ENCODE measurements at regions not wholly inside any gene's neighbourhood (a gene's known extent, or its start where the extent isn't known, plus 50 kb on each side); places are given as distances from the start of the nearest gene placed in this dataset.
A peak's percentile ranks its signal among the peaks of the same experiment; 100 is the strongest.
"Not testable (repeated sequence)": the region's sequence is repeated elsewhere in the genome, so short reads cannot be mapped to it uniquely, and the experiment has no call there.

DNA sequence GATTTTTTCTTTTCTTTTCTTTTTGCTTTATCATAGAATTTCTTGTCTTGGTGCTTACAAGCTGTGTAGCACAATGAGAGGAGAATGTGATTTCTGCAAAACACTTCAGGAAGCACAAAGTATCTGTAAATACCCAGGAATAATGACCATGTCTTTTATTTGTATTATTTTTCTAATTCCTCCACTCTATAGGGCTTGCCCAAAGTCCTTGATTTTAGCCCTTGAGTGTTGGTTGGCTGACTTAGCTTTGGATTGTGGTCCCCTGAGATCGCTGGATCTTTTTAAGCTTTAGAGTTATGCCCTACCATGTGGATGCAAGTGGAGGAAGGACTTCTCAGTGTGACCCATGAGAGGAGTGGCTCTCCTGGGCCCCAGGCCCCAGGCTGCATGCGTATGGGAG is 52.2 kb downstream of the HOXC4 start:
- H3K4me1 ChIP-seq (ENCODE audit: control insufficient read depth, insufficient read depth, low read length); H3K36me3 ChIP-seq (ENCODE audit: control insufficient read depth, insufficient read depth, low read length); H3K9me3 ChIP-seq (ENCODE audit: control insufficient read depth, insufficient read depth, low read depth, low read length); H3K9ac ChIP-seq (ENCODE audit: low read length); H3K27ac ChIP-seq (ENCODE audit: low read depth, low read length); H3K4me3 ChIP-seq (ENCODE audit: low read depth, low read length): not testable (repeated sequence)
- peaks cover 96% of the 10 kb centered on the region for H3K27me3 ChIP-seq (ENCODE audit: control insufficient read depth, insufficient read depth, low read length)

DNA sequence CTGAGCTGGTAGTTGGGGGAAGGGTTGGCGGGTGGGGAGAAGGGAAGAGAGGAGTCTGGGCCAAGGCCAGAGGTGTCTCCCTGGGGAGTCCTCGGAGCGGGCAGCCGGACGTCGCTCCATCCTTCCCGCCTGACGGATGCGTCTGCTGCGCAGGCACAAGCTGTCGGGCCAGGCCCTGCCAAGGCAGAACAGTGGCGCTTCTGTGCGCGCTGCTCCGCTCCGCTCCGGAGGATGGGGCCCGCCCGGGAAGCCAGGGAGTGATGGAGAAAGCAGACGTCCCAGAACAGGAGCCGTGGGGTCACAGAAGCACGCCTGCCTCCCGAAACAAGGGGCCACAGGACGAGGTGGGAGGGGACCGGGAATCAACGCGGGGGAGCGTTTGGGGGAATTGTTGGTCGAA is 52.6 kb downstream of the HOXC4 start:
- not testable (repeated sequence) for H3K9ac ChIP-seq (ENCODE audit: low read length); H3K27ac ChIP-seq (ENCODE audit: low read depth, low read length); H3K4me1 ChIP-seq (ENCODE audit: control insufficient read depth, insufficient read depth, low read length); H3K9me3 ChIP-seq (ENCODE audit: control insufficient read depth, insufficient read depth, low read depth, low read length); H3K4me3 ChIP-seq (ENCODE audit: low read depth, low read length); H3K36me3 ChIP-seq (ENCODE audit: control insufficient read depth, insufficient read depth, low read length)
- H3K27me3 ChIP-seq (ENCODE audit: control insufficient read depth, insufficient read depth, low read length), result peaks cover 96% of the 10 kb centered on the region

DNA sequence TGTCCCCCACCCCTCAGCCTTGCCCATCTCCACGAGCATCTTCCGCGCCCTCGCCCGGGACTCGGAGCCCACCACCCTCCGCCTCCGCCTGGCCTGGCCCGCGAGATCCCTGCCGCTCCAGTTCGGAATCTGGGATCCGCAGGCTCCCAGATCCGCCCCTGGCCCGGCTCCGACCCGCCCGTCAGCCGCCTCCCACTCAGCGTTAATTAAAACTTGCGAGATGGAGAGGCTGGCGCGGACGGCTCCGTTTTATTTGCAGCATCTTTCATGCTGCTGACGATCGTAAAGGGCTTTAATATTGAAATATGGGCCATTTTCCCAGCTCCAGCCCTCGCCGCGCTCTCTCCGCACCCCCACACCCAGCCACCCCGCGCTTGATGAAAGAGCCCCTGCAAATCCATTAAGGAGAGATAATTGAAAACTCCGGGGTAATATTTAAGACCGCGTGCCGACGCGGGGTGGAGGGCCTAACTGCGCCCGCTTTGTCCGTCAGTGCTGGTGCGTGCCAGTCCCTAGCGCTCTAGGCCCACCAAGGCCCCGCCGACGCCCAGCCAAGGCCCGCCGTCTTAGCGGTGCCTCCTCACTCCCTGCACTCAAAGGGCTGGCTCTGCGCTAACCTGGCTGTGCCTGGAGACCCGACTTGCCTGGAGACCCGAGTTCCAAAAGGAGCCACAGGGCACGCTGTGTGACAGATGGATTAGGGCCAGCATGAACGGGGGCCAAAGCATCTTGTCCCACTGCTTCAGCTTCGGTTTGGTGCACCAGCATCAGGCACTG is 53.4 kb downstream of the HOXC4 start:
- not testable (repeated sequence) for H3K4me1 ChIP-seq (ENCODE audit: control insufficient read depth, insufficient read depth, low read length); H3K27ac ChIP-seq (ENCODE audit: low read depth, low read length); H3K9me3 ChIP-seq (ENCODE audit: control insufficient read depth, insufficient read depth, low read depth, low read length); H3K9ac ChIP-seq (ENCODE audit: low read length); H3K4me3 ChIP-seq (ENCODE audit: low read depth, low read length); H3K36me3 ChIP-seq (ENCODE audit: control insufficient read depth, insufficient read depth, low read length)
- H3K27me3 ChIP-seq (ENCODE audit: control insufficient read depth, insufficient read depth, low read length), result peaks cover 96% of the 10 kb centered on the region

- H3K4me1 ChIP-seq (ENCODE audit: control insufficient read depth, insufficient read depth, low read length); H3K9ac ChIP-seq (ENCODE audit: low read length): not testable (repeated sequence)
- H3K27me3 ChIP-seq (ENCODE audit: control insufficient read depth, insufficient read depth, low read length), result peaks cover 90% of the 10 kb centered on the region
Measured at GRCh38 chr12:54112336-54112735, 58.7 kb downstream of the HOXC4 start.

DNA sequence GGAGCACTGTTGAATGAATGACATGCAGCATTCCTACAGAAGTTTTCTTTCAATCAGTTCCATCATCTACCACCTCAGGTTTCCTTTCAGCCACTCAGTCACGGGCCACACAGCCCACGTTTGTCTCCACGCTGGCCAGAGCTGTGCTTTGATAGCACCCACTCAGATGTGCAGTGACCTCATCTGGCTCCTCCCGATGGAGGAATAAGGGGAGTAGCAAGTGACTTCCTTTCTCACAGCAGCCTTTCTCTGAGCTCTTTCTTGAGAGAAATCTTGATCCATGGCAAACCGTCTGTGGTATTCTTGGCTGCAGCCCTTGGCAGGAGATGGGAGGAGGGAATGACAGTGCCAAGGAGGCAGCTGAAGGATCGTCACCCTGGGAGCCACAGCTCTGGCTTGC is 62.4 kb downstream of the HOXC4 start:
- H3K4me3 ChIP-seq (ENCODE audit: low read depth, low read length); H3K4me1 ChIP-seq (ENCODE audit: control insufficient read depth, insufficient read depth, low read length); H3K36me3 ChIP-seq (ENCODE audit: control insufficient read depth, insufficient read depth, low read length); H3K27ac ChIP-seq (ENCODE audit: low read depth, low read length); H3K9ac ChIP-seq (ENCODE audit: low read length); H3K9me3 ChIP-seq (ENCODE audit: control insufficient read depth, insufficient read depth, low read depth, low read length): not testable (repeated sequence)
- H3K27me3 ChIP-seq (ENCODE audit: control insufficient read depth, insufficient read depth, low read length), result peaks cover 95% of the 10 kb centered on the region

More at GRCh38 chr12:54112336-54112735, 58.7 kb downstream of the HOXC4 start:
- H3K27ac ChIP-seq (ENCODE audit: low read depth, low read length); H3K4me3 ChIP-seq (ENCODE audit: low read depth, low read length); H3K9me3 ChIP-seq (ENCODE audit: control insufficient read depth, insufficient read depth, low read depth, low read length); H3K36me3 ChIP-seq (ENCODE audit: control insufficient read depth, insufficient read depth, low read length): not testable (repeated sequence)

DNA sequence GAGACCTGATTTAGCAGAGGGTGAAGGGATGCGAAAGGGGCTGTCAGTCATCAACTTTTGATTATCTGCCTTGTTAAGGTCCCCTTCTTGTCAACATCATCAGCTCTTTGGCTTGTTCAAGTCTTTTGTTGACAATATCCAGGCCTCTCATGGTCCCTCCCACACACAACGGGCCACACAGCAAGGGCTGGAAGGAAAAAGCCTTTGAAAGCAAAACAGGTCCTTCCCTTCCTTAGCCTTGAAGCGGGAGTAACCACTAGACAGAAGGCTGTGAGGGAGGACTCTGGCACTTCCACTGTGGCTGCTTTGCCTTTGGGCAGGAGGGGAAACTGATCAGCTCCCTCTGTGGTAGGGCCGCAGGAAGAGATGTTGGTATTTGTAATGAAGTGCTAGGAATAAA is 63.8 kb downstream of the HOXC4 start:
- not testable (repeated sequence) for H3K36me3 ChIP-seq (ENCODE audit: control insufficient read depth, insufficient read depth, low read length); H3K9me3 ChIP-seq (ENCODE audit: control insufficient read depth, insufficient read depth, low read depth, low read length); H3K27ac ChIP-seq (ENCODE audit: low read depth, low read length); H3K9ac ChIP-seq (ENCODE audit: low read length); H3K4me3 ChIP-seq (ENCODE audit: low read depth, low read length); H3K4me1 ChIP-seq (ENCODE audit: control insufficient read depth, insufficient read depth, low read length)
- H3K27me3 ChIP-seq (ENCODE audit: control insufficient read depth, insufficient read depth, low read length), result peaks cover 95% of the 10 kb centered on the region

DNA sequence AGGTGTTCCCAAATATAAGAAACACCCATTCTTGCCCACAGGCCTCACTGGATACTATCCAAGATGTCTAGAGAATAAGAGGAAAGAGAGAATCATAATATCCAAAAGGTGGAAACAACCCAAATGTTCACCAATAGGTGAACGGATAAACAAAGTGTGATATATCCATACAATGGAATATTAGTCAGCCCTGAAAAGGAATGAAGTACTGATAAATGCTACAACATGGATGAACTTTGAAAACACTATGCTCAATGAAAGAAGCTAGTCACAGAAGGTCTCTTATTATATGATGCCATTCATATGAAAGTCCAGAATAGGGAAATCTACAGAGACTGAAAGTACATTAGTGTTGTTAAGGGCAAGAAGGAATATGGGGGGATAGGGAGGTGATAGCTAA is 65.4 kb downstream of the HOXC4 start:
- not testable (repeated sequence) for H3K9me3 ChIP-seq (ENCODE audit: control insufficient read depth, insufficient read depth, low read depth, low read length); H3K4me3 ChIP-seq (ENCODE audit: low read depth, low read length); H3K27ac ChIP-seq (ENCODE audit: low read depth, low read length); H3K4me1 ChIP-seq (ENCODE audit: control insufficient read depth, insufficient read depth, low read length); H3K36me3 ChIP-seq (ENCODE audit: control insufficient read depth, insufficient read depth, low read length); H3K9ac ChIP-seq (ENCODE audit: low read length)
- peaks cover 98% of the 10 kb centered on the region for H3K27me3 ChIP-seq (ENCODE audit: control insufficient read depth, insufficient read depth, low read length)

DNA sequence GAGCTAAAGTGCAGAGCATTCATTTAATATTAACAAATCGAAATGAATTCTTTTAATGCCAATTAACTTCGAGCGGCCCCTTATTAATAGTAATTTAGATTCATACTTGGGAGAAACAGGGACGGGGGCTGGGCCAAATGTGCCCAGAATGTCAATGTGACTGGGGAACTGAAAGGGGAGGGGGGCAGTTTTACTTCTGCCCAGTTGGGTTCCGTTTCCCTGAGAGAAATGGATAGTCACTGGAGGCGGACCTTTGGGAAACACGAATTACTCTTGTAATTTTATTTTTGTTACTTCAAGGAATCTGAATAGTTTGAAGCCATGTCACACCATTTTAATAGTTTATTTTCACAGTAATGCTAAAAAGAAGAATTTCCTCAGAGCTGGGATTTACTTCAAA is 64.8 kb downstream of the SMUG1 start:
- Histone ChIP-seq H3K27me3 (ENCODE audit: control insufficient read depth, insufficient read depth, low read length) (peaks cover 100% of the 10 kb centered on the region), H3K4me1 (ENCODE audit: control insufficient read depth, insufficient read depth, low read length) (peaks cover 14% of the 10 kb centered on the region)
- not testable (repeated sequence) for H3K27ac ChIP-seq (ENCODE audit: low read depth, low read length); H3K9me3 ChIP-seq (ENCODE audit: control insufficient read depth, insufficient read depth, low read depth, low read length); H3K36me3 ChIP-seq (ENCODE audit: control insufficient read depth, insufficient read depth, low read length); H3K9ac ChIP-seq (ENCODE audit: low read length); H3K4me3 ChIP-seq (ENCODE audit: low read depth, low read length)

- Histone ChIP-seq H3K4me1 (ENCODE audit: control insufficient read depth, insufficient read depth, low read length) (peaks cover 20% of the 10 kb centered on the region), H3K4me3 (ENCODE audit: low read depth, low read length) (peak overlapping the region; percentile 73), H3K27me3 (ENCODE audit: control insufficient read depth, insufficient read depth, low read length) (peaks cover 100% of the 10 kb centered on the region)
- not testable (repeated sequence) for H3K36me3 ChIP-seq (ENCODE audit: control insufficient read depth, insufficient read depth, low read length); H3K27ac ChIP-seq (ENCODE audit: low read depth, low read length); H3K9me3 ChIP-seq (ENCODE audit: control insufficient read depth, insufficient read depth, low read depth, low read length); H3K9ac ChIP-seq (ENCODE audit: low read length)
Measured at GRCh38 chr12:54125708-54126028, 63.1 kb downstream of the SMUG1 start.

GRCh38 chr12:54126029-54126695 is 62.6 kb downstream of the SMUG1 start:
- Histone ChIP-seq H3K27me3 (ENCODE audit: control insufficient read depth, insufficient read depth, low read length) (peaks cover 100% of the 10 kb centered on the region), H3K36me3 (ENCODE audit: control insufficient read depth, insufficient read depth, low read length) (no peaks in the 10 kb centered on the region), H3K4me3 (ENCODE audit: low read depth, low read length) (peak overlapping the region; percentile 73), H3K4me1 (ENCODE audit: control insufficient read depth, insufficient read depth, low read length) (peaks cover 20% of the 10 kb centered on the region), H3K9ac (ENCODE audit: low read length) (no peak overlapping the region), H3K27ac (ENCODE audit: low read depth, low read length) (no peak overlapping the region), H3K9me3 (ENCODE audit: control insufficient read depth, insufficient read depth, low read depth, low read length) (no peaks in the 10 kb centered on the region)

DNA sequence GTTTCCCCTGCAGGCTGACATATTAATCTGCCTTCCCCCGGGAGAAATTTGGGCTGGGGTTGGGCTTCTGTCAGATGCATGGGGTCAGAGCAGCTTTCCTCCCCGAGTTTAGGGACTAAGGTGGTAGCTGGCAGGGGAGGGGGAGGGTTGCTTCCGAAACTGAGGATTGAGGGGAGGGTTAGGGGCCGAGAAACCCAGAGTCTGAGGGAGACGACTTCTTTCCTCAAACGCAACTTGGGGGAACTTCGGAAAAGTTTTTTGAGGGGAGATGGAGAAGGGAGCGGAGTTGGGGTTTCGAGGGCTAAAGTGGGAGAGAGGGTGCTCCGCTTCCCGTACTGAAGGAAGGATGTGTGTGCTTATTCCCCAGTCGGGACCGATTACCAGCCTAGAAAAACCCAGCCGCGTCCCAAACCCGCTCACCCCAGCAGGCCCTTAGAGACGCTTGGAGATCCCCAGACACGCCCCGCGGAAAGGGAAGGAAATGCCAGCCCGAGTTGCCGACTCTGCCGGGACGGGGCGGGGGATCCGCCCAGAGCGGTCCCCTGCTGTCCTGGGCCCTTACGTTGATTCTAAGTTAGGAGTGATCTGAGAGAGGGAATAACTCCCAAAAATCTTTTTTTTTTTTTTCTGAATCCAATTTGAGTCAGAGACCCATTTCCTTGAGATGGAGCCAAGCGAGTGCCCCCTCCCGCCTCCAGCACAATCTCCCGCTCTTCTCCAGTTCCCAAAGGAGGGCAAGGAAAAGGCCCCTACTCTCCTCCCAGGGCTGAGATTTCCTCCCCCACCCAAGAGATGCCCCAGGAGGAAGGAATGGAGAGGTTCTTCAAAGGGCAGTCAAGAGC is 61.9 kb downstream of the SMUG1 start:
- Histone ChIP-seq H3K27me3 (ENCODE audit: control insufficient read depth, insufficient read depth, low read length) (peaks cover 100% of the 10 kb centered on the region), H3K27ac (ENCODE audit: low read depth, low read length) (no peak overlapping the region), H3K9me3 (ENCODE audit: control insufficient read depth, insufficient read depth, low read depth, low read length) (no peaks in the 10 kb centered on the region), H3K9ac (ENCODE audit: low read length) (no peak overlapping the region), H3K4me3 (ENCODE audit: low read depth, low read length) (peak overlapping the region; percentile 73), H3K4me1 (ENCODE audit: control insufficient read depth, insufficient read depth, low read length) (peaks cover 20% of the 10 kb centered on the region), H3K36me3 (ENCODE audit: control insufficient read depth, insufficient read depth, low read length) (no peaks in the 10 kb centered on the region)
